Breast epithelium (tissue), 3 donors: ENCODE measurements at regions not wholly inside any gene's neighbourhood (a gene's known extent, or its start where the extent isn't known, plus 50 kb on each side); places are given as distances from the start of the nearest gene placed in this dataset.

Experiments used
- CTCF ChIP-seq, 3 donors: fragments of 450-650 bp; IDR thresholded peaks; one replicate each; pipeline ENCODE4 v1.5.1; 2016 to 2017; ENCODE audit warnings: antibody characterized with exemption in 3 of 3, mild to moderate bottlenecking in 3 of 3, moderate library complexity in 3 of 3
- POLR2A ChIP-seq: fragments of 450-650 bp; IDR thresholded peaks from one replicate; pipeline ENCODE4 v1.6.1; 2016; ENCODE audit warnings: antibody characterized with exemption, mild to moderate bottlenecking, moderate library complexity

GRCh38 chr16:7976563-7976962, 613.7 kb downstream of the TMEM114 start:
- TF ChIP-seq CTCF (IDR thresholded peaks at IDR 0.05) (no peak), POLR2A (no peak)
